Liver (tissue), 3 donors: ENCODE measurements at regions not wholly inside any gene's neighbourhood (a gene's known extent, or its start where the extent isn't known, plus 50 kb on each side); places are given as distances from the start of the nearest gene placed in this dataset.

Experiments used
- JUND ChIP-seq, 2 donors: IDR thresholded peaks; 2 replicates each; pipeline ENCODE4 v1.6.1; 2016; ENCODE audit warnings: antibody characterized with exemption in 2 of 2
- TF ChIP-seq, protein P1 (sequence below): fragments of 150-350 bp; IDR thresholded peaks from 2 replicates; pipeline ENCODE4 v1.5.1; 2017; ENCODE audit warnings: improper control_type of control experiment, low read depth, low read length; ENCODE audit not compliant: missing input control
- donor health status: healthy.
- donor health status: healthy.

DNA sequence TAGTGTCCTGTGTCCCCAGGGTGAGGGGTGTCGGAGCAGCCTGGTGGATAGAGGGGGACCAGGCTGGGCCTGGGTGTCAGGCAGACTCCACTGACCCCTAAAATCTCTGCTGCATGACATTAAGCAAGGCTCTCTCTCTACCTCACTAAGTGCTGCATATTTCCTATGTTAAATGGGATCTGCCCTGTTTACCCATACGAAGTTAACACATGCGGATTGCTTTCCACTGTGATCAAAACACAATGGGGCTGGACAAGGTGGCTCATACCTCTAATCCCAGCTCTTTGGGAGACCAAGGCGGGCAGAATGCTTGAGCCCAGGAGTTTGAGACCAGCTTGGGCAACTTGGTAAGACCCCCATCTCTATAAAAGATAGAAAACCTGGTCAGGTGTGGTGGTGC lies 426.2 kb downstream of the MIAT start:
- TF ChIP-seq, protein P1, sequence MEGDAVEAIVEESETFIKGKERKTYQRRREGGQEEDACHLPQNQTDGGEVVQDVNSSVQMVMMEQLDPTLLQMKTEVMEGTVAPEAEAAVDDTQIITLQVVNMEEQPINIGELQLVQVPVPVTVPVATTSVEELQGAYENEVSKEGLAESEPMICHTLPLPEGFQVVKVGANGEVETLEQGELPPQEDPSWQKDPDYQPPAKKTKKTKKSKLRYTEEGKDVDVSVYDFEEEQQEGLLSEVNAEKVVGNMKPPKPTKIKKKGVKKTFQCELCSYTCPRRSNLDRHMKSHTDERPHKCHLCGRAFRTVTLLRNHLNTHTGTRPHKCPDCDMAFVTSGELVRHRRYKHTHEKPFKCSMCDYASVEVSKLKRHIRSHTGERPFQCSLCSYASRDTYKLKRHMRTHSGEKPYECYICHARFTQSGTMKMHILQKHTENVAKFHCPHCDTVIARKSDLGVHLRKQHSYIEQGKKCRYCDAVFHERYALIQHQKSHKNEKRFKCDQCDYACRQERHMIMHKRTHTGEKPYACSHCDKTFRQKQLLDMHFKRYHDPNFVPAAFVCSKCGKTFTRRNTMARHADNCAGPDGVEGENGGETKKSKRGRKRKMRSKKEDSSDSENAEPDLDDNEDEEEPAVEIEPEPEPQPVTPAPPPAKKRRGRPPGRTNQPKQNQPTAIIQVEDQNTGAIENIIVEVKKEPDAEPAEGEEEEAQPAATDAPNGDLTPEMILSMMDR: no peak
- TF ChIP-seq JUND (IDR thresholded peaks at IDR 0.05): no peak
